ENCODE measurements at regions not wholly inside any gene's neighbourhood (a gene's known extent, or its start where the extent isn't known, plus 50 kb on each side); places are given as distances from the start of the nearest gene placed in this dataset.
"Not testable (repeated sequence)": the region's sequence is repeated elsewhere in the genome, so short reads cannot be mapped to it uniquely, and the experiment has no call there.

GRCh38 chr4:155032521-155033229, 175.8 kb upstream of the NPY2R start:
- no peak for FAIRE-seq
- no peak for DNase-seq (ENCODE audit: insufficient read length, low spot score)
- TF ChIP-seq CTCF (IDR thresholded peaks at IDR 0.05; ENCODE audit: insufficient read depth, missing control alignments): no peak

DNA sequence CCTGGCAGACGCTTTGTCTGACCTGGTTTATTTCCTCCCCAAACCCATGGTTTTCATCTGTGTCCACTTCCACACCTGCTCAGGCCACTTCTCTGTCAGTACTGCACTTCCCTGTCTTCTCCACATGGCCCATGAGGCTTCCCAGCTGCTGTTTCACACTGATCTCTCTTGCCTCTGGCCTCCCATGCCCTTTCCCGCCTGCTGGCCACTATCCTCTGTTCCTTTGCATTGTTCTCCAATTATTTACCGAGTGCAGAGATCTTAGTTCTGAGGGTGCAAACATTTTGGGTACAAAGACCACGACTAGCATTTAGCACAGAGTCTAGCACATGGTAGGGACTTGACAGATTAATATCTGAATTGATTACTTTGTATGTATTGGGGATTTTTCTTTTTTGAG, 174.8 kb upstream of the NPY2R start:
- no peak for TF ChIP-seq CTCF (IDR thresholded peaks at IDR 0.05; ENCODE audit: insufficient read depth, missing control alignments)
- DNase-seq (ENCODE audit: insufficient read length, low spot score): no peak
- no peak for FAIRE-seq

DNA sequence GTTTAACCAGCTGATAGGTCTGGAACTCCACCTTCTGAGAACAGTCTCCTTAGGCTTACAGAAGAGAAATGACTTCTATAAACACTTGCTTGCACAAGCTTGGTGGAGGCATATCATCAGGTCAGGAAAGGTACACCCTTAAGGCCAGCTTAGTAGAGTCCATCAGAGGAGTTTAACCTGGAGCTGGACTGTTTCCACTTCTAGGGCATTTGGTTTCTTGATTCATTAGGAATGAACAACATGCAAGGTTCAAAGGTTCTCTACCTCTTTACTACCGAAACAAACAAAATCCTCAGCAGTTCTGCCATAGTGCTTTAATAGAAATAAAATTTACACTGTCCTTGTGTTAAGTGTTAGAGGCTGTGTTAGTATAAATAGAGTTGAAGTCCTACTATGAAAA, 171.4 kb upstream of the NPY2R start:
- TF ChIP-seq CTCF (IDR thresholded peaks at IDR 0.05; ENCODE audit: insufficient read depth, missing control alignments): no peak
- no peak for FAIRE-seq
- no peak for DNase-seq (ENCODE audit: insufficient read length, low spot score)

- FAIRE-seq (no peak), DNase-seq (ENCODE audit: insufficient read length, low spot score) (no peak)
- TF ChIP-seq CTCF (IDR thresholded peaks at IDR 0.05; ENCODE audit: insufficient read depth, missing control alignments): no peak
Measured at GRCh38 chr4:155038459-155038858, 170.0 kb upstream of the NPY2R start.

- DNase-seq (ENCODE audit: insufficient read length, low spot score) (no peak), FAIRE-seq (no peak)
- no peak for TF ChIP-seq CTCF (IDR thresholded peaks at IDR 0.05; ENCODE audit: insufficient read depth, missing control alignments)
Measured at GRCh38 chr4:155039162-155039561, 169.3 kb upstream of the NPY2R start.

- no peak for TF ChIP-seq CTCF (IDR thresholded peaks at IDR 0.05; ENCODE audit: insufficient read depth, missing control alignments)
- no peak for DNase-seq (ENCODE audit: insufficient read length, low spot score)
- FAIRE-seq: no peak
Measured at GRCh38 chr4:155040031-155040430, 168.4 kb upstream of the NPY2R start.

DNA sequence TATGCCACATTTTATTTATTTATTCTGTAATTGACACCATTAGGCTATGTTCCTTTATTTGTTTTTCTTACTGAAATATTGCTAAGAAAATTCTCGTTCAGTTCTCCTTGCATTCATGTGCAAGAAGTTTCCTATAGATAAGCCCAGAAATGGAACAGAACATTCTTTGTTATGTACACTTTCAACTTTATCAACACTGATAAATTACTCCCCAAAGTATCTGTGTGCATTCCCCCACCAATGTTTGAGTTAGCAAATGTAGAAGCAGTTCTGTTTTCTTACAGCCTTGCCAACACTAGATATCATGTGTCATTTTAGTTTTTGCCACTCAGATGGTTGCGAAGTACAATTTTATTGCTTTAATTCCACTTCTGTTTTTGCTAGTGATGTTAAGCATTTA, 166.4 kb upstream of the NPY2R start:
- FAIRE-seq (no peak), DNase-seq (ENCODE audit: insufficient read length, low spot score) (no peak)
- TF ChIP-seq CTCF (IDR thresholded peaks at IDR 0.05; ENCODE audit: insufficient read depth, missing control alignments): no peak

GRCh38 chr4:155044251-155044650, 164.2 kb upstream of the NPY2R start:
- not testable (repeated sequence) for DNase-seq (ENCODE audit: insufficient read length, low spot score); FAIRE-seq
